ENCODE measurements at regions not wholly inside any gene's neighbourhood (a gene's known extent, or its start where the extent isn't known, plus 50 kb on each side); places are given as distances from the start of the nearest gene placed in this dataset.

DNA sequence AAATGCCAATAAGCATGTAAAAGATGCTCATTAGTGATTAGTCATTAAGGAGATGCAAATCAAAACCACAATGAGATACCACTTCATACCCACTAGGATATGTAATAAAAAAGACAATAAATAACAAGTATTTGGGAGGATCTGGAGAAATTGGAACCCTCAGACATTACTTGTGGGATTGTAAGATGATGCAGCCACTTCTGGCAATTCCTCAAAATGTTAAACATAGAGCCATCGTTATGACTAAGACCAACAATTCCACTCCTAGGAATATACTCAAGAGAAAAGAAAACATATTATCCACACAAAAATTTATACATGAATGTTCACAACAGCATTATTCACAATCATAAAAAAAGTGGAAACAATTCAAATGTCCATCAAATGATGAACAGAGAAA, 336.2 kb upstream of the PMFBP1 start:
- no peak for FAIRE-seq

More for the DNA sequence above, 336.2 kb upstream of the PMFBP1 start:
- Histone ChIP-seq H3K27me3 (replicated peaks in 1 of 4; ENCODE audit: control insufficient read depth in 3 of 4, extremely low read depth in 1 of 4, insufficient read depth in 3 of 4, low read length in 3 of 4) (no peaks in the 10 kb centered on the region), H3K18ac (ENCODE audit: extremely low read depth, low read length) (no peak overlapping the region), H3K36me3 (ENCODE audit: control insufficient read depth in 2 of 4, insufficient read depth in 4 of 4, low read length in 3 of 4) (no peaks in the 10 kb centered on the region), H3K9ac (replicated peaks in 1 of 4; ENCODE audit: extremely low read depth in 1 of 4, low read depth in 3 of 4, low read length in 3 of 4) (no peak overlapping the region), H2BK120ac (replicated peaks; ENCODE audit: low read depth, low read length) (no peak overlapping the region), H3K4me1 (replicated peaks in 1 of 4; ENCODE audit: control insufficient read depth in 3 of 4, insufficient read depth in 4 of 4, low read length in 3 of 4) (no peaks in the 10 kb centered on the region), H3K14ac (ENCODE audit: insufficient read length) (no peak overlapping the region), H2AFZ (ENCODE audit: low read length) (no peak overlapping the region), H3K4me3 (ENCODE audit: extremely low read depth in 1 of 4, insufficient read depth in 2 of 4, low read depth in 3 of 4, low read length in 4 of 4) (no peak overlapping the region), H3K4me2 (ENCODE audit: insufficient read depth in 1 of 2, low read depth in 2 of 2, low read length in 2 of 2) (no peak overlapping the region), H4K5ac (ENCODE audit: insufficient read length, low read depth, low read length) (no peak overlapping the region), H3K79me1 (ENCODE audit: low read depth, low read length) (no peaks in the 10 kb centered on the region), H4K20me1 (replicated peaks in 1 of 2; ENCODE audit: control insufficient read depth in 1 of 2, insufficient read depth in 2 of 2, low read length in 2 of 2) (no peaks in the 10 kb centered on the region), H2BK5ac (ENCODE audit: low read depth, low read length) (no peak overlapping the region), H2BK20ac (ENCODE audit: low read length) (no peak overlapping the region), H3K23ac (ENCODE audit: insufficient read length) (no peak overlapping the region), H4K8ac (ENCODE audit: extremely low read depth, insufficient read depth, low read length) (no peak overlapping the region), H3K9me3 (ENCODE audit: insufficient read depth in 2 of 2, low read depth in 1 of 2, low read length in 1 of 2) (no peaks in the 10 kb centered on the region), H4K91ac (replicated peaks; ENCODE audit: insufficient read length, low read length) (no peak overlapping the region), H3K27ac (ENCODE audit: low read depth, low read length) (no peak overlapping the region), H3K79me2 (ENCODE audit: control insufficient read depth in 1 of 2, insufficient read depth in 2 of 2, low read length in 2 of 2) (no peaks in the 10 kb centered on the region), H3K4ac (replicated peaks; ENCODE audit: insufficient read length, low read depth, low read length) (no peak overlapping the region), H3K23me2 (ENCODE audit: low read depth, low read length) (no peaks in the 10 kb centered on the region), H2BK12ac (ENCODE audit: low read depth, low read length) (no peak overlapping the region), H3K56ac (replicated peaks; ENCODE audit: insufficient read length, low read depth, low read length) (no peak overlapping the region), H2BK15ac (ENCODE audit: low read length) (no peak overlapping the region), H2AK5ac (ENCODE audit: low read depth, low read length) (no peak overlapping the region)
- CTCF ChIA-PET (ENCODE audit: partially characterized antibody): no interaction called here
- no peak for DNase-seq (ENCODE audit: low read depth in 1 of 2, low spot score in 2 of 2)
- TF ChIP-seq NRF1 (IDR thresholded peaks at IDR 0.05; ENCODE audit: low read depth, low read length) (no peak), GABPA (IDR thresholded peaks at IDR 0.05; ENCODE audit: borderline replicate concordance, insufficient read depth, low read length) (no peak), CREB1 (IDR thresholded peaks at IDR 0.05) (no peak), MAFK (IDR thresholded peaks at IDR 0.05; ENCODE audit: low read depth, low read length) (no peak), CTCF (IDR thresholded peaks at IDR 0.05; ENCODE audit: control extremely low read depth in 1 of 3, insufficient read depth in 1 of 3, low read depth in 1 of 3, low read length in 3 of 3) (no peak), HDAC2 (IDR thresholded peaks at IDR 0.05; ENCODE audit: borderline replicate concordance in 1 of 2, low read depth in 2 of 2, low read length in 2 of 2) (no peak)
- TF ChIP-seq, protein P1, sequence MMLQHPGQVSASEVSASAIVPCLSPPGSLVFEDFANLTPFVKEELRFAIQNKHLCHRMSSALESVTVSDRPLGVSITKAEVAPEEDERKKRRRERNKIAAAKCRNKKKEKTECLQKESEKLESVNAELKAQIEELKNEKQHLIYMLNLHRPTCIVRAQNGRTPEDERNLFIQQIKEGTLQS (IDR thresholded peaks at IDR 0.05; ENCODE audit: insufficient read depth, low read depth, low read length): no peak
- POLR2A ChIA-PET (ENCODE audit: partially characterized antibody): no interaction called here
- 84% methylated on average over 1 of the region's 1 CpG; no CpG with 5 or more reads in 1 of the 2 experiments for whole genome bisulfite sequencing, 2 experiments (ENCODE audit: extremely low coverage in 1 of 2, insufficient coverage in 1 of 2, insufficient read length in 1 of 2, insufficient replicate concordance in 2 of 2, low coverage in 1 of 2, low lambda C conversion rate in 2 of 2, missing lambda C conversion rate in 1 of 2)
